HepG2 (cell line): ENCODE measurements at regions not wholly inside any gene's neighbourhood (a gene's known extent, or its start where the extent isn't known, plus 50 kb on each side); places are given as distances from the start of the nearest gene placed in this dataset.

Experiments used
- ATAC-seq: fragments of 200-7000 bp; cut with Tn5 transposase; 3 replicates; pipeline ENCODE4 v1.9.1; 2020; ENCODE audit warnings: mild to moderate bottlenecking, moderate library complexity
- BruUV-seq: library from RNA; stranded (reverse); fragments of 400-500 nt; replicated peaks from 2 replicates; lab custom pipeline; 2021; lab: Mats Ljungman, UMichigan
- CTCF ChIA-PET: fragments of 300-600 bp; formaldehyde crosslinking; extraction: SDS; loops from one replicate; lab custom pipeline; 2021; ENCODE audit warnings: low total read pairs, inconsistent platforms, low intra/inter-chr PET ratio; lab: Yijun Ruan, JAX
- POLR2A ChIA-PET: fragments of 350-600 bp; sonication (Branson Sonifier 250); formaldehyde crosslinking; loops from one replicate; lab custom pipeline; 2020; ENCODE audit warnings: antibody characterized with exemption, inconsistent platforms; lab: Yijun Ruan, JAX
- DNase-seq: peaks from one replicate; pipeline ENCODE4 v3.0.0-alpha.2; 2015; ENCODE audit warnings: low spot score
- FAIRE-seq: peaks from 3 replicates; lab custom pipeline; 2011; peaks lifted over from hg19 to GRCh38; lab: Jason Lieb, UNC
- H2AFZ ChIP-seq: one replicate; pipeline ENCODE4 v1.6.1; 2011; ENCODE audit warnings: low read length, inconsistent platforms
- H3K27ac ChIP-seq: fragments of 300-600 bp; 3 replicates; pipeline ENCODE4 v1.8.0; 2011; ENCODE audit warnings: mixed run types, mild to moderate bottlenecking, mixed read lengths, low read length, inconsistent platforms; ENCODE audit not compliant: insufficient read depth; ENCODE audit errors: extremely low read length
- H3K27me3 ChIP-seq, 2 experiments: fragments of 200-600 bp in 1 of 2; 2 replicates in 1 of 2; 3 replicates in 1 of 2; pipeline versions ENCODE4 v1.6.0 to v1.8.0; 2011; ENCODE audit warnings: low read length in 2 of 2, mild to moderate bottlenecking in 2 of 2, moderate library complexity in 2 of 2, inconsistent platforms in 1 of 2; ENCODE audit not compliant: insufficient read depth in 2 of 2, control insufficient read depth in 1 of 2
- H3K36me3 ChIP-seq, 2 experiments: fragments of 200-600 bp in 1 of 2; replicated peaks in 1 of 2; 2 replicates in 1 of 2; 3 replicates in 1 of 2; pipeline versions ENCODE4 v1.5.1 to v1.8.0; 2011; ENCODE audit warnings: low read length in 2 of 2, inconsistent platforms in 1 of 2; ENCODE audit not compliant: insufficient read depth in 2 of 2, control insufficient read depth in 1 of 2
- H3K4me1 ChIP-seq: 2 replicates; pipeline ENCODE4 v1.5.1; 2012; ENCODE audit warnings: low read length, inconsistent platforms; ENCODE audit not compliant: insufficient read depth
- H3K4me2 ChIP-seq: 2 replicates; pipeline ENCODE4 v1.6.0; 2011; ENCODE audit warnings: low read depth, low read length, inconsistent platforms
- H3K4me3 ChIP-seq, 3 experiments: fragments of 200-600 bp in 1 of 3; sonication (generic), shearing (Covaris generic) in 1 of 3; replicated peaks in 1 of 3; 2 replicates each; pipeline ENCODE4 v1.5.1; 2011 to 2016; ENCODE audit warnings: low read length in 3 of 3, inconsistent platforms in 2 of 3, low read depth in 2 of 3, mild to moderate bottlenecking in 2 of 3, control low read depth in 1 of 3, mixed read lengths in 1 of 3; ENCODE audit not compliant: insufficient read depth in 1 of 3
- H3K79me2 ChIP-seq: one replicate; pipeline ENCODE4 v1.6.1; 2011; ENCODE audit warnings: low read length, inconsistent platforms; ENCODE audit not compliant: insufficient read depth
- H3K9ac ChIP-seq: 2 replicates; pipeline ENCODE4 v1.6.0; 2011; ENCODE audit warnings: mild to moderate bottlenecking, low read depth, low read length, inconsistent platforms; ENCODE audit not compliant: insufficient read depth
- H3K9me3 ChIP-seq: 2 replicates; pipeline ENCODE4 v1.5.1; 2012; ENCODE audit warnings: mild to moderate bottlenecking, low read length
- H4K20me1 ChIP-seq: 2 replicates; pipeline ENCODE4 v1.6.0; 2011; ENCODE audit warnings: inconsistent platforms, mild to moderate bottlenecking, low read length, moderate library complexity; ENCODE audit not compliant: insufficient read depth
- HINFP ChIP-seq: sonication (generic); formaldehyde crosslinking; IDR thresholded peaks from 2 replicates; pipeline ENCODE4 v1.4.0; 2020; ENCODE audit warnings: low read depth, mild to moderate bottlenecking, missing genetic modification reagents
- KLF6 ChIP-seq: IDR thresholded peaks from 2 replicates; pipeline ENCODE4 v1.8.0; 2016; ENCODE audit warnings: missing biosample characterization, missing genetic modification reagents
- MLLT10 ChIP-seq: sonication (generic); formaldehyde crosslinking; IDR thresholded peaks from 2 replicates; pipeline ENCODE4 v1.4.0; 2020; ENCODE audit warnings: missing genetic modification reagents
- MNT ChIP-seq: fragments of 450-650 bp; IDR thresholded peaks from 2 replicates; pipeline ENCODE4 v1.6.1; 2016
- SNAPC2 ChIP-seq: sonication (generic); formaldehyde crosslinking; IDR thresholded peaks from 2 replicates; pipeline ENCODE4 v1.8.1; 2022; ENCODE audit warnings: mild to moderate bottlenecking, missing genetic modification reagents
- ZBTB4 ChIP-seq: sonication (generic); formaldehyde crosslinking; IDR thresholded peaks from 2 replicates; pipeline ENCODE4 v1.4.0; 2020; ENCODE audit warnings: missing genetic modification reagents, mild to moderate bottlenecking, borderline replicate concordance
- ZNF572 ChIP-seq: sonication (generic); formaldehyde crosslinking; IDR thresholded peaks from 2 replicates; pipeline ENCODE4 v1.5.1; 2020; ENCODE audit warnings: mild to moderate bottlenecking, missing genetic modification reagents
- ZNF781 ChIP-seq: sonication (generic); formaldehyde crosslinking; IDR thresholded peaks from 2 replicates; pipeline ENCODE4 v1.5.1; 2020; ENCODE audit warnings: borderline replicate concordance, mild to moderate bottlenecking, missing genetic modification reagents; ENCODE audit errors: not compliant biosample characterization
- WGBS: methylation state at CpG from one replicate; pipeline ENCODE4 v1.1.6; 2017; ENCODE audit warnings: low lambda C conversion rate; 5-methylcytosine and 5-hydroxymethylcytosine counted together
- in situ Hi-C: cut with HindIII; loops from 2 replicates; pipeline ENCODE4 v1.10.0; 2017; ENCODE audit warnings: low pct_unique_long_range_greater_than_20kb; ENCODE audit not compliant: extremely low pct_ligation_motif_present
- intact Hi-C: fragments of 100-400 bp; cut with micrococcal nuclease; formaldehyde crosslinking; loops from one replicate; pipeline ENCODE4 v1.10.0; 2022; ENCODE audit not compliant: unreplicated experiment
- TF ChIP-seq, protein P1 (sequence below): sonication (generic); formaldehyde crosslinking; IDR thresholded peaks from 2 replicates; pipeline ENCODE4 v1.8.0; 2022; ENCODE audit warnings: missing genetic modification reagents, mild to moderate bottlenecking, borderline replicate concordance

- Histone ChIP-seq H4K20me1 (no peaks in the 10 kb centered on the region), H3K9ac (no peak overlapping the region), H3K9me3 (no peaks in the 10 kb centered on the region), H3K79me2 (no peaks in the 10 kb centered on the region), H3K36me3 (no peaks in the 10 kb centered on the region), H3K27ac (no peak overlapping the region), H3K4me1 (no peaks in the 10 kb centered on the region), H3K27me3 (no peaks in the 10 kb centered on the region), H3K4me2 (no peak overlapping the region), H2AFZ (no peak overlapping the region)
- CTCF ChIA-PET, result no interaction called here
- DNase-seq (no peak), FAIRE-seq (no peak), ATAC-seq (no peak)
- intact Hi-C loops (no loop called here), in situ Hi-C loops (no loop called here)
- BruUV-seq, result no TSS peak
- POLR2A ChIA-PET, result no interaction called here
- TF ChIP-seq HINFP (CRISPR knock-in tag) (no peak), ZBTB4 (no peak), MNT (no peak), MLLT10 (CRISPR knock-in tag) (no peak), SNAPC2 (CRISPR knock-in tag) (no peak), ZNF781 (CRISPR knock-in tag) (no peak), KLF6 (CRISPR knock-in tag) (no peak), ZNF572 (no peak)
- TF ChIP-seq, protein P1, sequence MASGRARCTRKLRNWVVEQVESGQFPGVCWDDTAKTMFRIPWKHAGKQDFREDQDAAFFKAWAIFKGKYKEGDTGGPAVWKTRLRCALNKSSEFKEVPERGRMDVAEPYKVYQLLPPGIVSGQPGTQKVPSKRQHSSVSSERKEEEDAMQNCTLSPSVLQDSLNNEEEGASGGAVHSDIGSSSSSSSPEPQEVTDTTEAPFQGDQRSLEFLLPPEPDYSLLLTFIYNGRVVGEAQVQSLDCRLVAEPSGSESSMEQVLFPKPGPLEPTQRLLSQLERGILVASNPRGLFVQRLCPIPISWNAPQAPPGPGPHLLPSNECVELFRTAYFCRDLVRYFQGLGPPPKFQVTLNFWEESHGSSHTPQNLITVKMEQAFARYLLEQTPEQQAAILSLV, result no peak
- TF ChIP-seq, all 625 proteins: peak for 0
- 59% methylated on average over 1 of the region's 1 CpG for WGBS
- no peak overlapping the region for H3K4me3 ChIP-seq
Observed at GRCh38 chr3:29167180-29167579, 113.7 kb upstream of the RBMS3 start.
